Muscle of leg (tissue), 3 donors: ENCODE measurements at regions not wholly inside any gene's neighbourhood (a gene's known extent, or its start where the extent isn't known, plus 50 kb on each side); places are given as distances from the start of the nearest gene placed in this dataset.

Experiments
- DNase-seq: peaks from one replicate; pipeline ENCODE4 v3.0.0; 2013
- H3K27ac ChIP-seq: one replicate; pipeline ENCODE4 v1.5.1; 2013; ENCODE audit warnings: mild to moderate bottlenecking, low read length, control low read depth
- H3K27me3 ChIP-seq: one replicate; pipeline ENCODE4 v1.6.1; 2013; ENCODE audit warnings: low read length; ENCODE audit not compliant: control insufficient read depth, insufficient read depth
- H3K36me3 ChIP-seq: one replicate; pipeline ENCODE4 v1.6.1; 2013; ENCODE audit warnings: low read length; ENCODE audit not compliant: control insufficient read depth, insufficient read depth
- H3K4me1 ChIP-seq: one replicate; pipeline ENCODE4 v1.6.1; 2013; ENCODE audit warnings: low read length; ENCODE audit not compliant: control insufficient read depth, insufficient read depth
- H3K4me3 ChIP-seq: one replicate; pipeline ENCODE4 v1.5.1; 2013; ENCODE audit warnings: low read length, control low read depth
- H3K9me3 ChIP-seq: replicated peaks from 2 replicates; pipeline ENCODE4 v1.6.1; 2013; ENCODE audit warnings: low read depth, low read length; ENCODE audit not compliant: control insufficient read depth
- WGBS: methylation state at CpG from one replicate; pipeline ENCODE4 v1.1.5; 2013; ENCODE audit warnings: missing lambda C conversion rate; ENCODE audit not compliant: insufficient coverage; 5-methylcytosine and 5-hydroxymethylcytosine counted together

GRCh38 chr16:13439766-13440165, 480.2 kb upstream of the ERCC4 start:
- no peaks in the 10 kb centered on the region for H3K9me3 ChIP-seq
- H3K27ac ChIP-seq = no peak overlapping the region
- no peaks in the 10 kb centered on the region for H3K36me3 ChIP-seq
- H3K4me1 ChIP-seq = no peaks in the 10 kb centered on the region
- H3K27me3 ChIP-seq = no peaks in the 10 kb centered on the region
- no peak for DNase-seq
- no peak overlapping the region for H3K4me3 ChIP-seq
- WGBS = 57% methylated on average over 3 of the region's 9 CpGs

GRCh38 chr16:13441675-13442074, 478.3 kb upstream of the ERCC4 start:
- H3K9me3 ChIP-seq = no peaks in the 10 kb centered on the region
- no peaks in the 10 kb centered on the region for H3K36me3 ChIP-seq
- H3K4me3 ChIP-seq = no peak overlapping the region
- no peak for DNase-seq
- 41% methylated on average over 3 of the region's 3 CpGs for WGBS
- no peaks in the 10 kb centered on the region for H3K4me1 ChIP-seq
- H3K27me3 ChIP-seq = no peaks in the 10 kb centered on the region
- H3K27ac ChIP-seq = no peak overlapping the region

GRCh38 chr16:13448346-13448745, 471.6 kb upstream of the ERCC4 start:
- Histone ChIP-seq H3K27ac (no peak overlapping the region), H3K27me3 (no peaks in the 10 kb centered on the region), H3K4me1 (no peaks in the 10 kb centered on the region), H3K4me3 (no peak overlapping the region), H3K9me3 (no peaks in the 10 kb centered on the region), H3K36me3 (no peaks in the 10 kb centered on the region)
- 30% methylated on average over 3 of the region's 4 CpGs for WGBS
- DNase-seq = no peak

GRCh38 chr16:13453325-13453724, 466.6 kb upstream of the ERCC4 start:
- DNase-seq = no peak
- no CpG with 5 or more reads among the region's 2 CpGs for WGBS

GRCh38 chr16:13453938-13454553, 465.9 kb upstream of the ERCC4 start:
- Histone ChIP-seq H3K4me3 (no peak overlapping the region), H3K9me3 (no peaks in the 10 kb centered on the region), H3K27me3 (no peaks in the 10 kb centered on the region), H3K36me3 (no peaks in the 10 kb centered on the region), H3K4me1 (no peaks in the 10 kb centered on the region), H3K27ac (no peak overlapping the region)
- peak; percentile 8 for DNase-seq
- no CpG with 5 or more reads among the region's 10 CpGs for WGBS

More at GRCh38 chr16:13453325-13453724, 466.6 kb upstream of the ERCC4 start:
- H3K9me3 ChIP-seq = no peaks in the 10 kb centered on the region
- no peaks in the 10 kb centered on the region for H3K36me3 ChIP-seq
- H3K27ac ChIP-seq = no peak overlapping the region
- no peak overlapping the region for H3K4me3 ChIP-seq
- no peaks in the 10 kb centered on the region for H3K27me3 ChIP-seq
- no peaks in the 10 kb centered on the region for H3K4me1 ChIP-seq

GRCh38 chr16:13463619-13464018, 456.3 kb upstream of the ERCC4 start:
- Histone ChIP-seq H3K36me3 (no peaks in the 10 kb centered on the region), H3K4me3 (no peak overlapping the region), H3K4me1 (no peaks in the 10 kb centered on the region), H3K9me3 (no peaks in the 10 kb centered on the region), H3K27me3 (no peaks in the 10 kb centered on the region), H3K27ac (no peak overlapping the region)
- no peak for DNase-seq
- 67% methylated on average over 3 of the region's 5 CpGs for WGBS

- DNase-seq = peak; percentile 8
- no CpG with 5 or more reads among the region's 4 CpGs for WGBS
These were observed 448.9 kb upstream of the ERCC4 start for GRCh38 chr16:13471036-13471435.

GRCh38 chr16:13478991-13479390, 441.0 kb upstream of the ERCC4 start:
- no peak for DNase-seq
- Histone ChIP-seq H3K9me3 (no peaks in the 10 kb centered on the region), H3K36me3 (no peaks in the 10 kb centered on the region), H3K4me3 (no peak overlapping the region), H3K27me3 (no peaks in the 10 kb centered on the region), H3K27ac (no peak overlapping the region), H3K4me1 (no peaks in the 10 kb centered on the region)
- 49% methylated on average over 4 of the region's 4 CpGs for WGBS

More at GRCh38 chr16:13471036-13471435, 448.9 kb upstream of the ERCC4 start:
- Histone ChIP-seq H3K4me3 (no peak overlapping the region), H3K36me3 (no peaks in the 10 kb centered on the region), H3K4me1 (no peaks in the 10 kb centered on the region), H3K9me3 (no peaks in the 10 kb centered on the region), H3K27me3 (no peaks in the 10 kb centered on the region), H3K27ac (no peak overlapping the region)

- Histone ChIP-seq H3K27ac (no peak overlapping the region), H3K36me3 (no peaks in the 10 kb centered on the region), H3K9me3 (no peaks in the 10 kb centered on the region), H3K4me3 (no peak overlapping the region), H3K27me3 (no peaks in the 10 kb centered on the region), H3K4me1 (no peaks in the 10 kb centered on the region)
- DNase-seq = no peak
- 89% methylated on average over 5 of the region's 7 CpGs for WGBS
These were observed 440.4 kb upstream of the ERCC4 start for GRCh38 chr16:13479549-13479948.

GRCh38 chr16:13480801-13481200, 439.2 kb upstream of the ERCC4 start:
- H3K36me3 ChIP-seq = no peaks in the 10 kb centered on the region
- DNase-seq = no peak
- H3K4me3 ChIP-seq = no peak overlapping the region
- no peaks in the 10 kb centered on the region for H3K27me3 ChIP-seq
- no peak overlapping the region for H3K27ac ChIP-seq
- H3K4me1 ChIP-seq = no peaks in the 10 kb centered on the region
- H3K9me3 ChIP-seq = no peaks in the 10 kb centered on the region
- WGBS = 67% methylated on average over 1 of the region's 4 CpGs

GRCh38 chr16:13483121-13483520, 436.8 kb upstream of the ERCC4 start:
- Histone ChIP-seq H3K4me3 (no peak overlapping the region), H3K27me3 (no peaks in the 10 kb centered on the region), H3K9me3 (no peaks in the 10 kb centered on the region), H3K36me3 (no peaks in the 10 kb centered on the region), H3K4me1 (no peaks in the 10 kb centered on the region), H3K27ac (no peak overlapping the region)
- 100% methylated on average over 1 of the region's 3 CpGs for WGBS
- DNase-seq = no peak
